C4-2B (cell line): ENCODE measurements at regions not wholly inside any gene's neighbourhood (a gene's known extent, or its start where the extent isn't known, plus 50 kb on each side); places are given as distances from the start of the nearest gene placed in this dataset.

ENCODE experiments used
- CTCF ChIP-seq: fragments of 450-650 bp; conservative IDR thresholded peaks from 2 replicates; pipeline ENCODE4 v1.5.1; 2017; ENCODE audit warnings: mild to moderate bottlenecking
- ZFX ChIP-seq: fragments of 450-650 bp; IDR thresholded peaks from 2 replicates; pipeline ENCODE4 v1.6.1; 2017

- TF ChIP-seq CTCF (no peak), ZFX (no peak)
Measured at GRCh38 chr16:50947826-50948225, 203.2 kb downstream of the SALL1 start.
